NT2/D1 (cell line): ENCODE measurements at regions not wholly inside any gene's neighbourhood (a gene's known extent, or its start where the extent isn't known, plus 50 kb on each side); places are given as distances from the start of the nearest gene placed in this dataset.

ENCODE experiments used
- SUZ12 ChIP-seq: IDR thresholded peaks from 2 replicates; pipeline ENCODE4 v1.6.1; 2011; ENCODE audit not compliant: insufficient read length, insufficient read depth; ENCODE audit errors: extremely low read depth
- YY1 ChIP-seq: IDR thresholded peaks from 2 replicates; pipeline ENCODE4 v1.6.1; 2011; ENCODE audit not compliant: insufficient read length, insufficient read depth
- ZNF274 ChIP-seq: IDR thresholded peaks from 2 replicates; pipeline ENCODE4 v1.6.1; 2011; ENCODE audit warnings: mild to moderate bottlenecking, low read depth, low read length

DNA sequence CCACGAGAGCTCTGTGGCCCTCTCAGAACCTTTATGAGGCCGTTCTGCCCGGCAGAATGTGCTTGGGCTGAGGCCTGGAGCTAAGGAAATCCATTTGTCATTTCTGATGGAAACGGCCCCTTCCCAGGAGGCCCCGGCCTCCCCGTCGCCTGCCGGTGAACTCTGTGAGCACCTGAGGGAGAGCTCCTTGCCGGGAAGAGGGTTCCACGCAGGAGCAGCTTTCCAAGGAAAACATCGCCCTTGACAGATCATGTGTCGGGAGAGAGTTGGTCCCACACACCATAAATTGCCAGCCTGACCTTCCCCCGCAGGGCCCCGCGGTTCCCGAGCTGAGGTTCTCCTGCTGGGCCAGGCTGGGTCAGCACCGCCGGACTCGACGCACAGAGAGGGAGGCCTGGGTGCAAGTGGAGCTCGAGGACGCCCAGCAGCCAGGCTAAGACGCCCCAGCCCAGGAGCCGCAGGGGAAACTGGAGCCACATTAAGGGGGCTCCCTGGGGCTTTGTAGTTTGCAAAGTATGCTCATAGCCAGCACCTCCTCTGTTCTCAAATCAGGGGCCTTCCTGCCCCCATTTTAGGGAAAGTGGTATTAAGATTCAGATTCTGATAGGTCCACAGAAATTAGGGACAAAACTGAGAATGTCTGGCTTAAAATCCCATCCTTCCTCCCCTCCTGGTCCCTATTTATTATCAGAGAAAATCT, 239.5 kb downstream of the FOXD2 start:
- no peak for TF ChIP-seq YY1
- no peak for TF ChIP-seq ZNF274
- no peak for TF ChIP-seq SUZ12
